ENCODE measurements at regions not wholly inside any gene's neighbourhood (a gene's known extent, or its start where the extent isn't known, plus 50 kb on each side); places are given as distances from the start of the nearest gene placed in this dataset.
"Not testable (repeated sequence)": the region's sequence is repeated elsewhere in the genome, so short reads cannot be mapped to it uniquely, and the experiment has no call there.

DNA sequence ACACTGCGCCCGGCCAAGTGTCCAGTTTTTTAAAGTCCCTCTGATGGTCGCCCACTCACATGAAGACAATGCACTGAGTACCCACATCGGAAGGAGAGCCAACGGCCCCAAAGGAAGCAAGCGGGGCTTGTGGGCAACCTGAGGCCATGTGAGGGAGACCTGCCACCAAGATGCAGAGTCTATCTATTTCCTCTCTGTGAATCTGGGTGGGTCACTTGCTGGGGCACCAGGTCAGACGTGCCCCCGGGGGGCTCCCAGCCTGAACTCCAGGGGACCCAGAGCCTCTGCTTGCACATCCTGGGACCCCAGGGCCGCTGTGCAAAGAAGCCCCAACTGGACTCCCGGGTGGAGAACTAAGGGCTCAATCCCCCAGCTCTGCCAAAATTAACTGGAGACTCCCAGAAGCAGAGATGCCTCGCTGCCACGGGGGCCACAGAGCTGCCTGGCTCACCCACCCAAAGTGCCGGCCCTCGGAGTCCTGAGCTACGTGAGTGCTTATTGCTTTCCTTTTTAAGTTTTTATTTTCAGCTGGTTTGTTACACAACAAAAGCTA lies 106.4 kb downstream of the BRD1 start:
- no peak for DNase-seq

DNA sequence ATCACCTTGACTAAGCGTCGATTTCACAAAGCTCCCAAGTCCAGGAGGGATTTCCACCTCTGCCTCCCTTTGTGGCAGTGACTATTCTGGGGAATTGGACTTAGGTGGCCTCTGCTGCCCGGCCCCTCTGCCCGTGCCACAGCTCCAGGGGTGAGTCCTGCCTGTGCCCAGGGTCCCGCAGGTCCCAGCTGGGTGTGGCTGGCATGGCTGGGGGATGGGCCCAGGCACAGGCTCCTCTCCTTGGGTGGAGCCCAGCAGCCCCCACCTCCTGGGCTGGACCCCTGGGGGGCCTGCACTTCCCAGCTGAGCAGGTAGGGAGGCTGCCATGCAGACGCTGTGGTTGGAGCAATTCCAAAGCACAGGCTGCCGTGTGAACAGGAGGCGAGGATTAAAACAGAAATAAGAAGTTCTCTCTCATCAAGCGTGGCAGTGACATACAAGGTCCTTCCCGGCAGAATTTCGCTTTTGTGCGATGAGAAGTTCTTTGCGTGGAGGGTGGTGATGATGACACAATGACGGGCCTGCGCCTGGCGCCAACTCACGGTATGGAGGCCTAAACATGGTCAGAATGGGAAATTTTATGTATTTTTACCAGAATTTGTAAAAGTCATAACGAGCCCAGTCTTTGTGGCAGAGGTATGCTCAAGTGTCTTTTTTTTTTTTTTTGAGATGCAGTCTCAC lies 107.3 kb downstream of the BRD1 start:
- DNase-seq, result no peak

DNA sequence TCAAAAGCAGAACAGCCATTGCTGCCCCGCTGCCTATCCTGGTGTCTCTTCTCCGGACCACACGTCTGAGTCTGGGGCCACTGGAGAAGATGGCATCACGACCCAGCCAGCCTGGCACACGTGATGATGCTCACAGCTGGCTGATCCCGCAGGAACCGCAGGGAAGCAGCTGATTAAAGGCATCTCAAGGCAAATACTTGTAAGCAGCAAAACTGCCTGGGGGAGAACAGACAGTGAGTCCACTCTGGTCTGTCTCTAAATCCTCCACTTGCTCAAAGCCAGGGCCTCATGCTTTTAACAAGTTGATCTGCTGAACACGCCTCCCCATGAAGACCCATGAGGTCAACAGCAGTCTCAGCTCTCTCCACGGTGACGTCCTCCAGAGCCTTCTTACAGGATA lies 108.6 kb downstream of the BRD1 start:
- no peak for DNase-seq

DNA sequence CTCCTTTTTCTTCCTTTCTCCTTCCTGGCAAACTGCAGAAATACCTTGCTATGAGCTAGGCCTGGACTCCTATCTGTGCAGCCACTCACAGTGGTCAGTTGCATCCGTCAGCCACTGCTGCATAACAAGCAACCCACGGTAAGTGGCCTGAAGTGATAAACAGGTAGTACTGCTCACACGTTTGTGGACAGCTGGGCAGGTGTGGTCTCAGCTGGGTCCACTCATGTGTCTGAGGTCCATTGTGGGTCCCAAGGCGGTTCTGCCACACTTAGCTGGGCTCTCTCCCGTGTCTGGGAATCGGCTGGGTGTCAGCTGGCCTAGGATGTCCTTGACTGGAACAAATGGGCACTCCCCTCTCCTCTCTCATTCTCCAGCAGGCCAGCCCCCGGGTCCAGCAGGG lies 109.3 kb downstream of the BRD1 start:
- DNase-seq, result no peak

DNA sequence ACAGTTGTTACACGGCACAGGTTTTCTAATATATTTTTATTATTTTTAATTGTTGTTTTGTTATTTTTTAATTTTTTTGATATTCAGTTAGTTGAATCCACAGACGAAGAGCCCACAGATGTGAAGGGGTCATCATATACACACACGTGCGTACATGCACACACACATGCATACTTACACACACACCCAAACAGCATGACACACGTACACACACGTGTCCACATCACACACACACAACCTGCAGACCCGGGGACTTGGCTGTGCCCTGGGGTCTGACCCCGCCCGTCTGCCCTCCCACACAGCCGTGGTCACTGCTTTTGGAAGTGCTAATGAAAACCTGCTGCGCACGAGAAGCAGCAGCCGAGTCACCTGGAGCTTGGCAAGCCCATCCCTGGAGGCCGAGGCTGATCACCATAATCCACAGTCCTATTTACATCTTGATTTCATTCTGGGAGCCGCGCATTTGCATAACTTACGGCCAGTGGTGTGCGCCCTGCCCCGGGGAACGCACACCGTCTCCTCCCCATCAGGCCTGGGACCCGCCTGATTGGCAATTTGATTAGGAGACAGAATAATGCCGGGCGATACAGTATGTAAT lies 110.3 kb downstream of the BRD1 start:
- DNase-seq, result no peak

DNA sequence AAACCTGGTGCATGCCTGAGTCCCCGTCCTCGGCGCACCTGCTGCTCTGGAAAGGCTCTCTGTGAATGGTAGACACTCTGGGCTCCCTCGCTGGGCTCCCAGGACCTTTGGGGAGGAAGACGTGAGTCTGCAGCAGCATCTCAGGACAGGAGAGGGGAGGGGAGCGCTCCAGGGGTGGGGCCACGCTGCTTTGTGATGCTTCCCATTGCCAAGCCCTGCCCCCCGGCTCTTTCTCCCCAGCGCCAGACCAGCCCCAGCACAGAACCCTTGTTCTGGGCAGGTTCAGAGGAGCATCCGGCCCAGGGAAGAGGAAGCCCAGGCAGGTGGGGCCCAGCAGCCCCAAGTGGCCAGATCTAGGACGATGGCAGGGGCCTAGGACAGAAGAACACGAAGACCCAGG lies 111.2 kb downstream of the BRD1 start:
- DNase-seq, result no peak

DNA sequence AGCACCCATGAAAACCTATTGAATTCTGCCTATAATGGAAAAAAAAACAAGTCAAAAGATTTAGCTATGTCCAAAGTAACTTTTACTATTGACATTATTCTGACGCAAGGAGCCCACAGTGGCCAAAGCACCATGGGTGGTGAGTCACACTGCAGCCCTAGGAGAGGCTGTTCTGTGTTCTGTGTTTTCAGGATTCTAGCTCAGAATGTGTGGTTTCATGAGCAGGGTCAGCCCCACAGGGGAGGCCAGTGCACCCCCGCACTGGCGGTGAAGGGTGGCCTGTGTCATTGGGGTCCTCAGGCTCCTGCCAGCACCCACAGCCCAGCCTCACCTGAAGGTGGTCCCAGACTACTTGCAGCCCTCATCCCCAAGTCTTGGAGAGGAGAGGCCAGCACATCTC lies 112.2 kb downstream of the BRD1 start:
- DNase-seq, result no peak

DNA sequence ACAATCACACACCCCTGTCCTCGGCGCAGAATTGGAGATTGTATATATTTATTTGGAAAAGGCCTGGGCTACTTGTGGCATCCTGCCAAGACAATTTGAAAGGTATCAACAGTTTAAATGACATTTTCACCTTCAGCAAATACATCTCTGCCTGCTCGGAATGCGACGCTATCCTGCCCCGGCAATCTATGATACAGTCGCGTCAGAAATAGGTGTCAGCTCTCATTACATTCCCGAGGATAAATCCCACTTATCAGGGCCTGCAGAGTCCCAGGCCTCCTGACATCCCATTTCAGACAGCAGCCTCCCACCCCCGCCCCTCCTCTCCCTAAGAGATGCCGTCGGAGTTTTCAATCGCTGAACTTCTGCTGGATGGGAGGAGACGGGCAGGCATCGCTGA lies 114.7 kb downstream of the BRD1 start:
- DNase-seq, result no peak

DNA sequence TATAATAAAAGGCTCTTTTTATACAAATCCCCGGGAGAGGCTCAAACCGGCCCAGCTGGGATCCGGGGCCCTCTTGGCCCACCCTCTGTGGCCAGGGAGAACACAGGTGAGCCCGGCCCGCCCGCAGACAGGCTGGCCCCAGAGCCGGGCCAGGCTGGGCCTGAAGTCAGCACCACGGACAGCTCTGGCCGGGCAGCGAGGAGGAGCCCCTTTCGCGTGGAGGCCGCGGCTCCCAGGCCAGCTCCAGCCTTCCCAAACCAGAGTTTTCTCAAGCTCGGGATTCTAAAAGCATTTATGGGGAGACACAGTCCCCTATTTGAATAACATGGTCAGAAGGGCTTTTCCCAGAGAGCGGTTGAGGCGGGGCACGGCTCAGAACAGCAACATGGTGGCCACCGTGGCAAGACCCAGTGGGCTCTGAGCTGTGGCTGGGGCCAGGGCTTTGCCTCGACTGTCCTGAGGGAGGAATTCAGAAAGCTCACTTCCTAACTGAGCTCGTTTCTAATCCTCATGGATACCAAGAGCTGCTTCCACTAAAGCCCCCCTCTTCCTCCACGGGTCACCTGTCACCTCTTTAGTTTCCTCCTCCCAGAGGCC lies 115.4 kb downstream of the BRD1 start:
- DNase-seq, result no peak

DNA sequence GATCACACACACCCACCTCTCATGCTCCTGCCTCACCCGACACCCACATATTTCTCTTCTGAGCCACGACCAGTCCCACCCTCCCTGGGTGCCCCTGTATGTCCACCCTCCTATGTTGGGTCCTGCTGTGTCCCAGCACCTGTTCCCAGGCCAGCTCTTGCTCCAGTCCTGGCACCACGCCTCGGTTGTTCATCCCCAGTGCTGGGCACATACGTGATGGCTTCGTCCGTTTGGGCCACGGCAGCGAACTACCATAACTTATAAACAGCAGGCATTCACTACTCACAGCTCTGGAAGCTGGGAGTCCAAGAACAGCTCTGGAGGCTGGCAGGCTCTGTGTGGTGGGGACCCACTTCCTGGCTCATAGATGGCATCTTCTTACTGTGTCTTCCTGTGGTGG lies 116.9 kb downstream of the BRD1 start:
- no peak for DNase-seq

DNA sequence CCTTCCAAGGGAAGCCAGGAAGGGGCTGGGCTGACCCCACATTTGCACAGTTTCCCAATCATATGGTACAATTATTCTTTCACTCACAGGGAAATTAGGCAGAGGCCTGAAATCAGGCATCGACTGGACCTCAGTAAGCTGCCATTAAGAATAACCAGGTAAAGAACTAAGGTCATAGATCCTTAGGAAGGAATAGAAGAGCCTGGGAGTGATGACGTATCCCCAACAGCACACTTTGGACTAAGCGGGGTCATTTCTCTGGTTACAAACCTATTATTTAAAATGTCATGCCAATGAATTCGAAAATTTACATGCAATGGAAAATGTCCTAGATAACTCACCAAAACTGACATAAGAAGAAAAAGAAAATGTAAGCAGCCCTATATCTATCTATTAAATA lies 118.2 kb downstream of the BRD1 start:
- no peak for DNase-seq

DNA sequence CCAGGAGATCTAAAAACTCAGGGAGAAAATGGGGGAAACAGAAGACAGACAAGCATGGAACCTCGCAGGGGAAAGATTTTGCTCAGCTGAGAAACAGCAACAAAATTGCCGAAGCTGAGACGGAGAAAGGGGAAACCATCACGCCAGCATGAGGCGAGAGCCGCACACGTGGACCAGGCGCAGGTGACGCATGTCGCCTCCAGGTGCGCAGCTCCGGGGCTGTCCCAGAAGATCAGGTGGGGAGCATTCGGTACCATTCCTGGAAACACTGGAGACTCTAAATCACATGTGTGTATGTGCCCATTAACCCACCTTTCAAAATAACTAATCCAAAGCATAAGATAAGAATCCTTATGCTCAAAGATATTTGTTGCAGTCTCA lies 121.7 kb downstream of the BRD1 start:
- DNase-seq, result no peak

DNA sequence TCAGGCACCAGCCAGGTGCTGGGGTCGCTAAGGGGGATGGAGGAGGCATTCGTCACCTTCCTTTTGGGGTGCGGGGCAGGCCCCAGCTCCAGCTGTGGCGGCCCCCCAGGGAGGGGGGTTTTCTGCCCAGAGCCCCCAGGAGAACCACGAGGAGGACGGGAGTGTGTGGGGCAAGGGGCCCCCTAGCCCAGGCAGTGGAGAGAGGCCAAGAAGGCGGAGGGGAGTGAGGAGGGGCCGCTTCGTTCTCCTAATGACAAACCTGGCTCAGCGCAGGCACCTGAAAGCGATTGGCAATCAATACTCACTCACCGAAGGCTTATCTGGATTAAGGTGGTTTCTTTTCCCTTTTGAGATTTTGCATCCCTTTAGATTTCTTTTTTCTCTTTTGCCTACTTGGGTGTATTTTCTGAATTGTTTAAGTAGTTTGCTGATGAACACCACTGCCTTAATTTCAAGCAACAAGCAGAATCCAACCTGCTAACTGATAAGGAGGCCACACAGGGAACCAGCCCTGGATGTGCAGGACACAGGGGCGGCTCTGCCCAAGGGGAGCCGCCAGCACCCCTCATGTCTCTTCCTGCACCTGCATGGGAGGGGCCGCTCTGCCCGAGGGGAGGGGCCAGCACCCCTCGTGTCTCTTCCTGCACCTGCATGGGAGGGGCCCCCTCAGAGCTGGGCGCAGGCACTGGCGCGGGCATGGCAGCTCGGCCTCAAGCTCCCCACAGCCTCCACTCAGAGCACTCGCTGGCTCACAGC lies 122.3 kb downstream of the BRD1 start:
- DNase-seq, result no peak

DNA sequence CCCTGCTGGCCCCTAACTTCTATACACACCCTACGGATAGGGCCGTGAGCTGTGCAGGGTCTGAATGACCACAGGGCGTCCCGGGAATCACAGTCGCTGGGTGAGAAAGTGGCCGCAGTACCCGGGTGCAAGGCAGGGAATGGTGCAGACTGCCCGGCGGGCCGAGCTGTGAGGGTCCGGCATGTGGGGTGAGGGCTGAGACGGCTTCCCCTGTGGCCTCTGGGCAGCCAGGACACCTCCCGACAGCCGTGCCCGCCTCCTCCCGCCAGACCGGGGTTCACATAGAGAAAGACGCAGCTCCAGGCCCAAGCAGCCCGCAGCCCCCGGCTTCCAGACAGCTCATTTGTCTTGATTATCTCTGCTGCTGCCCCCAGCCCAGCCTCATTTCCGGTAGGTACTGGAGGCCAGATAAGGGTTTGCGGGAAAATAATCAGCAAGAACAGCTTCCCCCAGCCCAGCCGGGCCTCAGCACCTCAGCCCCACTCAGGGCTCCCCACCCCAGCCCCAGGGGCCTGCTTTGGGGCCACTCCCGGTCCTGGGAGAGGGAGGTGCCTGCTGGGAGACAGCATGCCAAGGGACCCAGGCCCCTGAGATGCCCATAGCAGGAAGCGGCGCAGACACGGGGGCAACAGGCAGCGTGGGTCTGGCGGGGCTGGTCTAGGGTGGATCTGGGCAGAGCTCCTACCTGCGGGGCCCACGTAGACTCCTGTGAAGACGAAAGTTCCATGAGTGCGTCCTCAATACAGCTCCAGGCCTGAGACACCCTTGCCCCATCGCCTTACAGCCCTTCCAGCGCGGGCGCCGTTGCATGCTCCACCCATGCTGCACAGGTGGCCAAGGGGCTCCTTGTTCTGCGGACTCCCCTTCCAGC lies 123.1 kb downstream of the BRD1 start:
- DNase-seq, result no peak

DNA sequence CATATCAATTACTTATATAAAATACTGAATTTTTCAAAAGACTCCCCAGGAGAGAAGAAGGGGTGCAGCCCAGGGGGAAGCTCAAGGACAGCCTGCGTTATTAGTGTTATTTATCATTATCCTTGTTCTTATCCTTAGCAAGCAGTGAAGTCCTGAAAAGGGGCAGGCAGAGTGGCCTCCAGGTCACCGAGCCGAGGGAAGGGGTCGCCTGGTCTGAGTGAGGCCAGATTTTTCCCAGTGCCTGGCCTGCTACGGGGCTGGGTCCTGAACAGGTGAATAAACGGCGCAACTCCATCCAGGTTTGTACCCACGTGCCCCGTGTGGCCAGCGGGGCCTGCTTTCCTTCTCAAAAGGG lies 123.7 kb downstream of the BRD1 start:
- DNase-seq, result no peak

DNA sequence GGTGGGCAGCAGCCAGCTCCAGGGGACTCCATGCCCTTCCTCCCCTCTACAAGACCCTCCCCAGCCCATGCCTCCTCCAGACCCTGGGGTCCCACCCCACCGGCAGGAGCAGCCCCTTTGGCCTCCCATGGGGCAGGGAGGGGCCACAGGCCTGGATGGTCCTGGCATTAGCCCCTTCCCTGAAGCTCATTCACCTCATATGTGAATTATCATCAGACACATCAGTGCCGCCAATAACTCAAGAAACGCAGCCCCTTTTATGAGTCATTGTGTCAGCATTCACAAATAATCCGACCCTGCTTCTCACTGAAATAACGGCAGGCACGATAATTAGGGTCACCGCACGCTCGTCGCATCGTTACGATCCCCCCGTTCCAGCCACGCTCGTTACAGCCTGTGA lies 124.2 kb downstream of the BRD1 start:
- no peak for DNase-seq

DNA sequence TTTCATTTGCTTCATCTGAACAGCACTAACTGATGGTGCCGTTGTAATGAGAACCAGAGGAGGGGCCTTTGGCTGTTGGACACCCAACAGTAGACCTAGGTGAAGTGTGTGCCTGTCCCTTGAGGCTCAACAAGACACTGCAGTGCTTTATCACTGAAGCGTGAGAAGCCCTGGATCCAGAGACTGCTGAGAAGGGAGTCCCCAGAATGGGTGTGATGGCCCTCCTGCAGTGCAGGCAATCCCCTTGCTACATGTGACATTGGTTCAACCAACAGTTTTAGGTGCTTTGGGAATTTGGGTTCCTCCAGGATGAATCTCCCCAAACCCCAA lies 125.6 kb downstream of the BRD1 start:
- no peak for DNase-seq

DNA sequence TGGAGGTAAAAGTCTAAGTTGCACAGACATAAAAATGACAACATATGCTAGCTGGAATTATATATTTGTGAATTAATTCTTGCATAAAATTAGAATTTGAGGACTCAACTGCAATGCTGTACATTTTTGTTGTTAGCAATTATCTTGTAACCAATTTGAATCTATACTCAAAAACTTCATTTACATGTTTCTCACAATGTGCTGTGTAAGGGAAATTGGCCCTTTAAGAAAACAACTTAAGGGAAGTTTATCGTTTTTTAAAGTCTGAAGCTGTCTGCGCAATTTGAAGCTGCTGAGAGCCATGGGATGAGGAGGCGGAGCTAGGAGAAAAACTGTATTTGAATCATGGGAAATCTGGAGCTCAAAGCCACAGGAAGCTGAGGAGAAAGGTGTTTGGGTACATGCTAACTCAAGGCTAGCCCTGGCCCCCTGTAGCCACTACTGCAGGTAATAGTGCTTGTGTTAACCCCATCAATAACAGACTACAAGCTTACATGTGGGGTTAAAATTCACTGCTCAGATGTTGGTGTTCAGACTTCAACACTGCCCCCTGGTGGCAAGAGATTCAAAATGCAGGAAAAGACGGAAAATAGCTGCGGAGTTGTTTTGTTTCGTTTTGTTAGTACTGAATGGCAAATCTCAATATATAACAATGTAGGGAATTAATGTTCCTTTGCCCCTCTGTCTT lies 126.1 kb downstream of the BRD1 start:
- no peak for DNase-seq

DNA sequence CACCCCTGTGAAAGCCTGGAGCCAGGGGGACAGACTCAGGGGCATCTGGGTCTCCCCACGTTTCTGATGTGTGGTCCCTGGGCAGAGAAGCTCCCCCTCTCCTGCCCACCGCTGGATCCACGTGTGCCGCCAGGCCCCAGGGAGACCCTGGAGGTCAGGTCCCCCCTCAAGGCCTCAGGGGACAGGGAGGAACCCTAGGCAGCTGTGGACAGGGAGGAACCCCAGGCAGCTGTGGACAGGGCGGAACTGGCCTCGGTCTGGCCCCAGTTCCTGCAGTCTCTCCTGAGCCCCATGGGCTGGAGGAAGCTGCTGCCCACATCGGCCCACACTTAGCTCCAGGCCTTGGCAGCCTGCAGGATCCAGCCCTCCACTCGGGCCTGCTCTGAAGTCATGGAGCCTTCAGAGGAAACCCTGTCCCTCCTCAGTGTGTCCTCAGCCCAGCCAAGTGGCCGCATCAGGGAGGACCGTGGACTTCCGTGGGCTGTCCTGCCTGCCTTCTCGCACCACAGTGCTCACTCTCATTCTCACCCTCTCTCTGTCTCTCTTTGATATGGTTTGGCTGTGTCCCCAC lies 127.7 kb downstream of the BRD1 start:
- no peak for DNase-seq

DNA sequence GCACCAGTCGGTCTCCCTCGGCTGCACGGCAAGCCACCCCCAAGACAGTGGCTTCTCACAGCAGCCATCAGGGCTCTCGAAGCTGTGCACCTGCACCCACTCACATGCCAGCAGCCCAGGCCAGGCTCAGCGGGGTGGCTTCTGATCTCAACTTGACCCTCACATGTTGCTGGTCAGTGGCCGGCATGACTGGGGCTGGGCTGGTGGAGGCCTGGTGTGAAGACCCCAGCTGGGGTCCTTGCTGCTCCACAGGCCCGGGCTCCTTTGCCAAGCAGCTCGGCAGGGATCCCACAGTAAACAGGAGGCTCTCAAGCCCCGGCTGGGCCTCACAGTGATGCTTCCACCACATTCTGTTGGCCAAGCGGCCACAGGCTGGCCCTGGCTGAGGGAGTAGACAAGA lies 128.2 kb downstream of the BRD1 start:
- no peak for DNase-seq

DNA sequence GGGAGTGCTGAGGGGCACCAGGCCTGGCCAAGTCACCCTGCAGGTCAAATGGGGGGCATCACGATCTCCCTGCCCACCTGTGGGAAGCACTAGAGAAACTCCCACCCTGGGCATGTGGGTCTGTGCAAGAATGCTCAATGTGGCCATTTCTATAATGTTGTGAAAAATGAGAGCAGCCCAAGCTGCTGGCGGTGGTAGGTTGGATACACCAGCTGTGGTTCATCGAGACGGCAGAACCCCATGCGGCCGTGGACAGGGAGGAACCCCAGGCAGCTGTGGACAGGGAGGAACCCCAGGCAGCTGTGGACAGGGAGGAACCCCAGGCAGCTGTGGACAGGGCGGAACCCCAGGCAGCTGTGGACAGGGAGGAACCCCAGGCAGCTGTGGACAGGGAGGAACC lies 129.1 kb downstream of the BRD1 start:
- DNase-seq, result not testable (repeated sequence)

DNA sequence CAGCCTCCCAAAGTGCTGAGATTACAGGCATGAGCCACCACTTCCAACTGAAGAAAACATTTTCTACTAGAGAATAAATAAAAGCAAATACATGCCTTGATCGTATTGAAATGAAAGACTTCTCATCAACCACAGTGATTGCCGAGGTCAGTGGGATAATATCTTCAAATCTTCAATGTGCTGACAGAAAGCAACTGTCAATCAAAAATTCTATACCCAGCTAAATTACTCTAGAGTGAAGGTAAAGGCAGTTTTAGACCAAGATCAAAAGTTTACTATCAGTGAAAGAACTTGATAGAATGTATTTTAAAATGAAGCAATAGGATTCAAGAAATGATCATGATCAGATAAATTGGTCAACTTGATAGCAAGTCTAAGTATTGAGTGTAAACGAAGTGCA lies 130.6 kb downstream of the BRD1 start:
- no peak for DNase-seq

Data from CD4-positive, alpha-beta T cell treated with Interleukin-21 for 1 hour (primary cell).